ENCODE measurements at regions not wholly inside any gene's neighbourhood (a gene's known extent, or its start where the extent isn't known, plus 50 kb on each side); places are given as distances from the start of the nearest gene placed in this dataset.

- no peak overlapping the region for H3K4me3 ChIP-seq (ENCODE audit: low read length)
- TF ChIP-seq ZNF274 (IDR thresholded peaks at IDR 0.05; ENCODE audit: low read depth, low read length): no peak
Measured at GRCh38 chr2:3099145-3099859, 278.3 kb downstream of the EIPR1 start.

- H3K4me3 ChIP-seq (ENCODE audit: low read length): no peak overlapping the region
- TF ChIP-seq ZNF274 (IDR thresholded peaks at IDR 0.05; ENCODE audit: low read depth, low read length): no peak
Measured at GRCh38 chr2:3098231-3098630, 279.4 kb downstream of the EIPR1 start.

DNA sequence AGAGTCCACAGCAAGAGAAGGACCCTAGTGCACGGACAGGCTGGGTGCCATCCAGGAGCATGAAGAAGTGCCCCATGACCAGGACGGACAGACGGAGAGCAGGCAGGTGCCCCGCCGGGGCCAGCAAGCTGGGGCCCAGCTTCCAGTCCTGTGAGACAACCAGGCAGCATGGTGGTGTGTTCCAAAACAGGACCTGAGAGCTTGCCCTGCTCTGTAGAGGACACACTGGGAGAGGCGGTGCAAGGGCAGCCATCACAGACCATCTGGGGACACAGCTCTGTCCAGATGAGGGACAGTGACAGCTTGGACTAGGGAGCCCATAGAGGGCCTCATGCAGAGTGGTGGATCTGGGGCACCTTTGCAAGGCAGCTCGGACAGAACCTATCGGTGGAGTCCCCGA lies 279.8 kb downstream of the EIPR1 start:
- no peak overlapping the region for H3K4me3 ChIP-seq (ENCODE audit: low read length)
- TF ChIP-seq ZNF274 (IDR thresholded peaks at IDR 0.05; ENCODE audit: low read depth, low read length): no peak

GRCh38 chr2:3094999-3095958 lies 282.3 kb downstream of the EIPR1 start:
- no peak overlapping the region for H3K4me3 ChIP-seq (ENCODE audit: low read length)
- TF ChIP-seq ZNF274 (IDR thresholded peaks at IDR 0.05; ENCODE audit: low read depth, low read length): no peak

- no peak overlapping the region for H3K4me3 ChIP-seq (ENCODE audit: low read length)
- TF ChIP-seq ZNF274 (IDR thresholded peaks at IDR 0.05; ENCODE audit: low read depth, low read length): no peak
Measured at GRCh38 chr2:3094318-3094717, 283.3 kb downstream of the EIPR1 start.

GRCh38 chr2:3091696-3092095 lies 285.9 kb downstream of the EIPR1 start:
- no peak for TF ChIP-seq ZNF274 (IDR thresholded peaks at IDR 0.05; ENCODE audit: low read depth, low read length)
- no peak overlapping the region for H3K4me3 ChIP-seq (ENCODE audit: low read length)

GRCh38 chr2:3082705-3083104 lies 294.9 kb downstream of the EIPR1 start:
- no peak overlapping the region for H3K4me3 ChIP-seq (ENCODE audit: low read length)
- no peak for TF ChIP-seq ZNF274 (IDR thresholded peaks at IDR 0.05; ENCODE audit: low read depth, low read length)

GRCh38 chr2:3079959-3080948 lies 297.4 kb downstream of the EIPR1 start:
- no peak overlapping the region for H3K4me3 ChIP-seq (ENCODE audit: low read length)
- TF ChIP-seq ZNF274 (IDR thresholded peaks at IDR 0.05; ENCODE audit: low read depth, low read length): no peak

DNA sequence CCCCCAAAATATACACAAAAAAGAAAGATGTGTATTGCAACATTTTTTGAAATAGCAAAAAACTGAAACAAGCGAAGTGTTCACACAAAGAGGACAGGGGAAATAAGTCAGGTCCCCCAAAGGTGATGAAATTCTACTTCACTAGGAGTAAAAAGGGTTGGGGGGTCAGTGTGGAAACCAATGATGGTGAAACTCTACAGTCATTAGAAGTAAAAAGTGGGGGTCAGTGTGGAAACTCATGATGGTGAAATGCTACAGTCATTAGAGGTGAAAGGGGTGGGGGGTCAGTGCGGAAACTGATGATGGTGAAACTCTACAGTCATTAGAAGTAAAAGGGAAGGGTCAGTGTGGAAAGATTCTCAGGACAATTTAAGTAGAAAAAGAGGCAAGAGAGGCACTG lies 298.2 kb downstream of the EIPR1 start:
- H3K4me3 ChIP-seq (ENCODE audit: low read length): no peak overlapping the region
- no peak for TF ChIP-seq ZNF274 (IDR thresholded peaks at IDR 0.05; ENCODE audit: low read depth, low read length)

GRCh38 chr2:3078684-3079083 lies 298.9 kb downstream of the EIPR1 start:
- TF ChIP-seq ZNF274 (IDR thresholded peaks at IDR 0.05; ENCODE audit: low read depth, low read length): no peak
- no peak overlapping the region for H3K4me3 ChIP-seq (ENCODE audit: low read length)

- no peak for TF ChIP-seq ZNF274 (IDR thresholded peaks at IDR 0.05; ENCODE audit: low read depth, low read length)
- H3K4me3 ChIP-seq (ENCODE audit: low read length): no peak overlapping the region
Measured at GRCh38 chr2:3076848-3077642, 300.6 kb downstream of the EIPR1 start.

DNA sequence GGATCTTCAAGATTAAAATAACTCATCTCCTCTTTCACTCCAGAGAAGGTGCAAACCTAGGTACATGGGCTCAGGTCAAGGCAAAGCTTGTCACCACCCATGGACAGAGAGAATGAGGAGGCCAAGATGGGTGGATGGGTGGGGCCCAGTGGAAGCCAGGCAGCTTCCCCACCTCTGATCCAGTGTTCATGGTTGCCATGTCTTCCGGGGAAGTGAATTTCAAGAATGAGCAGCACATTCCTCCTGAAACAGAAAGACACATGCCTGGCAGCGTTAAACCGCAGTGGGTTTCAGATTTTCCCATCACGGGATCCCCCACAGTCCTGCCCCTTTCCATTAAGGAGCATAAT lies 301.7 kb downstream of the EIPR1 start:
- no peak overlapping the region for H3K4me3 ChIP-seq (ENCODE audit: low read length)
- no peak for TF ChIP-seq ZNF274 (IDR thresholded peaks at IDR 0.05; ENCODE audit: low read depth, low read length)

GRCh38 chr2:3075316-3075990 lies 302.2 kb downstream of the EIPR1 start:
- no peak for TF ChIP-seq ZNF274 (IDR thresholded peaks at IDR 0.05; ENCODE audit: low read depth, low read length)
- no peak overlapping the region for H3K4me3 ChIP-seq (ENCODE audit: low read length)
